ENCODE measurements at regions not wholly inside any gene's neighbourhood (a gene's known extent, or its start where the extent isn't known, plus 50 kb on each side); places are given as distances from the start of the nearest gene placed in this dataset.

DNA sequence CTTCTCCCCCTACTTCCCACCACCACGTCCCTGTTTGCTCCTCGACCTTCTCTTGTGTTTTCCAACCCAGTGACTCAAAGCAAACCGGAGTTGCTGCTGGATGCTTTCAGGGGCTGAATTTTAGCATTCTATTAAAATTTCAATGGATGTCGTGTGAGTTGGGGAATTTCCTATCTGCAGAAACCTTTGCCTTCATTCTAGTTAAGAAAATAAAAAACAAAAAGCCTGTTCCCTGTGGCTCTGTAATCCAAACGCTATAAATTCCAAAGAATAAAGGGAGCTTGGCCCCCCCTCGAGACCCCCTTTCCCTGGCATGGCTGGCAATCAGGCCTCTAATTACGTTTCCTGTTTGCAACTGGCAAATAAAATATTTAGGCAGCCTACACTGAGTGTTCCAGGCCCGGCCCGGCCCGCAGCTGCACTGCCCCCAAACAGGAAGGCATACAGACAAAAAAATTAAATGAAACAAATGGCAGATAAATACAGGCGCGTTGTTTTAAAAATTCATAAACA is 139.4 kb upstream of the PPP1R26 start:
- TF ChIP-seq, protein P1, sequence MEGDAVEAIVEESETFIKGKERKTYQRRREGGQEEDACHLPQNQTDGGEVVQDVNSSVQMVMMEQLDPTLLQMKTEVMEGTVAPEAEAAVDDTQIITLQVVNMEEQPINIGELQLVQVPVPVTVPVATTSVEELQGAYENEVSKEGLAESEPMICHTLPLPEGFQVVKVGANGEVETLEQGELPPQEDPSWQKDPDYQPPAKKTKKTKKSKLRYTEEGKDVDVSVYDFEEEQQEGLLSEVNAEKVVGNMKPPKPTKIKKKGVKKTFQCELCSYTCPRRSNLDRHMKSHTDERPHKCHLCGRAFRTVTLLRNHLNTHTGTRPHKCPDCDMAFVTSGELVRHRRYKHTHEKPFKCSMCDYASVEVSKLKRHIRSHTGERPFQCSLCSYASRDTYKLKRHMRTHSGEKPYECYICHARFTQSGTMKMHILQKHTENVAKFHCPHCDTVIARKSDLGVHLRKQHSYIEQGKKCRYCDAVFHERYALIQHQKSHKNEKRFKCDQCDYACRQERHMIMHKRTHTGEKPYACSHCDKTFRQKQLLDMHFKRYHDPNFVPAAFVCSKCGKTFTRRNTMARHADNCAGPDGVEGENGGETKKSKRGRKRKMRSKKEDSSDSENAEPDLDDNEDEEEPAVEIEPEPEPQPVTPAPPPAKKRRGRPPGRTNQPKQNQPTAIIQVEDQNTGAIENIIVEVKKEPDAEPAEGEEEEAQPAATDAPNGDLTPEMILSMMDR (IDR thresholded peaks at IDR 0.05; ENCODE audit: control insufficient read depth, insufficient read depth, low read depth, low read length, missing control alignments): no peak
- no peak overlapping the region for H3K4me3 ChIP-seq (ENCODE audit: control insufficient read depth, low read depth, low read length)
- DNase-seq (ENCODE audit: low read depth): no peak

DNA sequence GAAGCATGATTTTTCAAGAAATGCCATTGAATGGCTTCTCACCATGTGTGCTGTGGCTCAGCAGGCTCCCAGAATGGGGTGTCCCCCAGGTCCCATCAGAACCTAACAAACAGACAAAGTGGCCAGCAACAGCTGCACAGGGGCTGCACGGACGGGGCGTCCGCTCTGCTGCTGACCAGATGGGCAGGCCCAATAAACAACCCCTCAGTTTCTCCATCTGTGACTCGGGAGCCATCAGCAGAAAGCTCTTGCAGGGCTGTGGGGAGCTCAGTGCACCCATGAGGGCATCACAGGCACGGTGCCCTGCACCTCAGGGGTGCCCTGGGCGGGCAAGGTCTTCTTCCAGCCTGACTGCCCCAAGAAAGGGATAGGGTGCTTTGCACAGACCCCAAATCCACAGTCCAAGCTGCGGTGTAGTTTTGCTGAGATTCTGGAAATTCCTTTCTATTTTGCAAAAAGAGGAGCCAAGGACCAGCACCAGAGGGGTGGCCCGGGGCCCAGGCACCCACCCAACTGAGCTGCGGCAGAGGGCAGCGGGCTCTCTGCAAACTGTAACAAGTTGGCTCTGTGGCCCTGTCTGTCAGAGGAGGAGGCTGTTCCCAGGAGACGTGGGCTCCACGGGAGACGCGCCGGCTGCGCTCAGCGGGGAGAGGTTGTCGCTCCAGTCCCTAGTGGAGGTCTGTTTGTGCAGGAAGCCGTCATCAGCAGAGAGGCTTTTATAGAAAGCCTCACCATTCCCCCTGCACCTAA is 138.7 kb upstream of the PPP1R26 start:
- no peak for DNase-seq (ENCODE audit: low read depth)
- no peak overlapping the region for H3K4me3 ChIP-seq (ENCODE audit: control insufficient read depth, low read depth, low read length)
- TF ChIP-seq, protein P1 (IDR thresholded peaks at IDR 0.05; ENCODE audit: control insufficient read depth, insufficient read depth, low read depth, low read length, missing control alignments): no peak

DNA sequence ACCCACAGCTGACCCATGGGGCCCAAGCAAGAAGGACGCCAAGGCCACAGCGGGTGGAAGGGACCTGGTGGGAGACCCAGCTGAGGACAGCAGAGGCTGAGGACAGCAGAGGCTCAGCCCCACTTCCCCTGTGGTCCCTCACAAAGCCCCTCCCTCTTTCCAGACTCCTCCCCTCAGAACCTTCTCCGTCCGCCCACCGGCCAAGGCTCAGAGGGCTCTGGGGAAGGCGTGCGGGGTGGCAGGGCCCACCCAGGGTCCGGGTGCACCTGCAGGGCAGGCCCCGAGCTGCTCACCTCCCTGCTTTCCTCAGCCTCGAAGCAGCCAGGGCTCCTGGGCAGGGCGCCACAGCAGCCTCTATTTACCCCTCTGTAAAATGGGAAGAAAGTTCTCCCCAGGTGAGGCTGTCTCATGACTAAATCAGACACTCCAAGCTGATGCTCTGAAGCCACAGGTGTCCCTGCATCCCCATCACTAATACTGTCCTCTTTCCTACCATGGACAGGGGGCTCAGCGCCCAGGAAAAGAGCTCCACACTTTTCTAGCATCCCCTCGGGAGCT is 137.9 kb upstream of the PPP1R26 start:
- DNase-seq (ENCODE audit: low read depth): no peak
- TF ChIP-seq, protein P1 (IDR thresholded peaks at IDR 0.05; ENCODE audit: control insufficient read depth, insufficient read depth, low read depth, low read length, missing control alignments): no peak
- no peak overlapping the region for H3K4me3 ChIP-seq (ENCODE audit: control insufficient read depth, low read depth, low read length)

DNA sequence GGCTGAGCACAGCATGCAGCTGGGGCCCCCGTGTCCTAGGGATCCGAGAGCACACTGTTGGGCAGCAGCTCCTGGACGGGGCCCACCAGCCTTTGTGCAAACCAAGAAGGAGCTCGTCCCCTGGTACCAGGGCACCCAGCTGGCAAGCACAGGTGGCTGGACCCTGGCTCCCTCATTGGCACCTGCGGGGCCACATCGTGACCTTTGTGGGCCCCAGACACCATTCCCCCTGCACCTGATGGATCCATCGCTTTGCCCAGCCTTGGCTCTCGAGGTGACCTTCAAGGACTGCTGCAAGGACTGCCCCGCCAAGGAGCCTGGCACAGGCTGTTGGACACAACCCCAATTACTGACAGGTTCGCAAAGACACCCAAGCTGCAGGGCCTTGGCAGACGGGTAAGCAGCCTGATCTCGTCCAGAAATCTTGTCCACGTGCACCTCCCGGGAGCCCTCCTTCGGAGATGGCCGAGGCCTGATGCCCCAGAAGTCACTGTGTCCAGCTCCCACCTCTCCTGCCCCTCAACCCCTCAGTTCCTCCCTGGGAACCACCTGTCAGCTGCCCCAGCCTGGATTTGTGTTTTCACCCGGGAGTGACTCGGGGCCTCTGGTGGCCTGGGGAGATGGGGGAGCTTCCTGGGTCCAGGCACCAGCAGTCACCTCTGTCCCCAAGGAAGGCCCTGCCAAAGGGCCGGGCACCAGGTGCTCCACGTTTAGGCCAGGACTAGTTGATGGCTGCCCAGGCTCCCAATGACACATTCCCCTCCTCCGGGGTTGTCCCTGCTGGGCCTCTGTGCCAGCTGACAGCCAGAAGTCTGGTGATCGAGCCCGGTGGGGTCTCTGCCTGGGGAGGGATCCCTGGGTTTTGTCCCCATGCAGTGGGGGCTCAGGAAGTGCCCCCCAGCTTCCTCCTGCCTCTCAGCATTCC is 137.1 kb upstream of the PPP1R26 start:
- DNase-seq (ENCODE audit: low read depth): no peak
- no peak overlapping the region for H3K4me3 ChIP-seq (ENCODE audit: control insufficient read depth, low read depth, low read length)
- TF ChIP-seq, protein P1 (IDR thresholded peaks at IDR 0.05; ENCODE audit: control insufficient read depth, insufficient read depth, low read depth, low read length, missing control alignments): no peak

DNA sequence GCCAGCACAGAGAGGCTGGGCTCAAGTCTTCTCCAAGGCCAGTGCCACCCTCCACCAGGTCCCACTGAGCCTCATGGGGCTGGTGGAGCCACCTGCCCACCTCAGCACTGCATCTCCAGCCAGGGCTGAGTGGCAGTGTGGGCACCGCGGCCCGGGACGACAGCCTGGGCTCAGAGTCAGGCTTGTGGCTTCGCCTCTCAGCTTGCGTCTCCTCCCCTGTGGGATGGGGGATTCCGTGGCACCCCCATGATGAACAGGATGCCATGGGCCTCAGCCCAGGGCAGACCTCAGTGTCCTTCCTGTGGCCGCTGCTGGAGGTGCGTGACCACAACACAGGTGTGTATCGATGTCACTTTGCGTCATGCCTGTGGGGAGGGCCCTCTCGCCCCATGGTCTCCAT is 136.4 kb upstream of the PPP1R26 start:
- TF ChIP-seq, protein P1 (IDR thresholded peaks at IDR 0.05; ENCODE audit: control insufficient read depth, insufficient read depth, low read depth, low read length, missing control alignments): no peak
- no peak overlapping the region for H3K4me3 ChIP-seq (ENCODE audit: control insufficient read depth, low read depth, low read length)
- no peak for DNase-seq (ENCODE audit: low read depth)

DNA sequence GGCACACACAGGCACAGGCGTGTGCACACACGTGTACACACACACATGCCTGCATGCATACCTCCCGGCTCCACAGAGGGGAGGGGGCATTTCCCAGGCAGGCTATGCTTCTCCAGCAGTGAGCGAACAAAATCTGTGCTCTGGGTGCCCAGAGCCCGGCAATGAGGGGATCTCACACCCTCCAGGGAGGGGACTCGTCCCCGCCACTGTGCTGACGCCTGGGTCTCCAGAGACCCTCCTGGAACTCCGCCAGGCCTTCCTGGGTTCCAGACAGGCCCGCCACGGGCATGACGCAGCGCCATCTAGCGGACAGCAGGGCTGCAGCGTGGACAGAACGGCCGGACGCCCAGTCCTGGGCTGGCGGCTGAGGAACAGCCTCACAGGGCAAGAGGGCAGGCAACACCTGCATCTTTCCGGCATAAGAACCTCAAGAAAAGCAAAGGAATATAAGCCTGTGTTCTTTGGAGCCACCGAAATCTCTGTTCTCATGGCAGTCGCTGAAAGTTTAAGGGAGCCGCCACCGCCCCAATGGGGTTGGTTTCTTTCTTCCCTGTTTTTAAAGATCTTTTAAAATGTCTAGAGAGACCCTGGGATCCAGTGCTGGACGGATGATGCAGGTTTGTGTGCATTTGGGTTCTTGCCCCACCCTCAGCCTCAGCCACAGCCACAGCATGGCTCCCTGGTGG is 135.6 kb upstream of the PPP1R26 start:
- TF ChIP-seq, protein P1 (IDR thresholded peaks at IDR 0.05; ENCODE audit: control insufficient read depth, insufficient read depth, low read depth, low read length, missing control alignments): peak; percentile 88
- DNase-seq (ENCODE audit: low read depth): no peak
- H3K4me3 ChIP-seq (ENCODE audit: control insufficient read depth, low read depth, low read length): no peak overlapping the region

All from AG09309 (cell line).